H1 (cell line): ENCODE measurements at regions not wholly inside any gene's neighbourhood (a gene's known extent, or its start where the extent isn't known, plus 50 kb on each side); places are given as distances from the start of the nearest gene placed in this dataset.

ENCODE experiments used
- CTCF ChIA-PET: fragments of 300-600 bp; sonication (Branson Sonifier 250); formaldehyde crosslinking; loops from one replicate; lab custom pipeline; 2021; ENCODE audit not compliant: partially characterized antibody; lab: Charles Lee
- POLR2A ChIA-PET: fragments of 300-600 bp; sonication (Branson Sonifier 250); formaldehyde crosslinking; loops from one replicate; lab custom pipeline; 2021; ENCODE audit warnings: inconsistent platforms; ENCODE audit not compliant: partially characterized antibody; lab: Charles Lee
- DNase-seq, 2 experiments: peaks; one replicate each; pipeline versions ENCODE4 v3.0.0 to v3.0.0-alpha.2; 2010 to 2022; ENCODE audit warnings: low spot score in 2 of 2, low read depth in 1 of 2, mixed read lengths in 1 of 2
- FAIRE-seq: peaks from 2 replicates; lab custom pipeline; 2011; peaks lifted over from hg19 to GRCh38; lab: Jason Lieb, UNC
- H2AFZ ChIP-seq: 2 replicates; pipeline ENCODE4 v1.8.1; 2012; ENCODE audit warnings: low read length, inconsistent platforms
- H2AK5ac ChIP-seq: 2 replicates; pipeline ENCODE4 v1.6.1; 2013; ENCODE audit warnings: low read depth, low read length
- H2BK120ac ChIP-seq: replicated peaks from 2 replicates; pipeline ENCODE3; 2013; ENCODE audit warnings: low read depth, low read length, inconsistent platforms
- H2BK12ac ChIP-seq: 2 replicates; pipeline ENCODE4 v1.6.1; 2013; ENCODE audit warnings: low read depth, low read length
- H2BK15ac ChIP-seq: 2 replicates; pipeline ENCODE4 v1.6.1; 2013; ENCODE audit warnings: low read length
- H2BK20ac ChIP-seq: 2 replicates; pipeline ENCODE4 v1.6.1; 2013; ENCODE audit warnings: low read length
- H2BK5ac ChIP-seq: 2 replicates; pipeline ENCODE4 v1.6.1; 2013; ENCODE audit warnings: low read depth, low read length
- H3K14ac ChIP-seq: 2 replicates; pipeline ENCODE4 v1.6.1; 2013; ENCODE audit warnings: inconsistent platforms; ENCODE audit not compliant: insufficient read length
- H3K18ac ChIP-seq: 2 replicates; pipeline ENCODE4 v1.6.1; 2013; ENCODE audit warnings: low read length; ENCODE audit errors: extremely low read depth
- H3K23ac ChIP-seq: 2 replicates; pipeline ENCODE4 v1.6.1; 2013; ENCODE audit warnings: inconsistent platforms; ENCODE audit not compliant: insufficient read length
- H3K23me2 ChIP-seq: 2 replicates; pipeline ENCODE4 v1.6.1; 2013; ENCODE audit warnings: low read depth, low read length
- H3K27ac ChIP-seq: 2 replicates; pipeline ENCODE4 v1.6.1; 2011; ENCODE audit warnings: low read depth, low read length, inconsistent platforms
- H3K27me3 ChIP-seq, 4 experiments: replicated peaks in 1 of 4; 1 replicate in 1 of 4; 2 replicates in 3 of 4; pipeline versions ENCODE4 v1.6.1 to v1.8.1; 2011 to 2013; ENCODE audit warnings: low read length in 3 of 4, mild to moderate bottlenecking in 3 of 4, inconsistent platforms in 2 of 4, mixed read lengths in 2 of 4, moderate library complexity in 1 of 4; ENCODE audit not compliant: control insufficient read depth in 3 of 4, insufficient read depth in 3 of 4; ENCODE audit errors: extremely low read depth in 1 of 4
- H3K36me3 ChIP-seq, 4 experiments: 2 replicates each; pipeline versions ENCODE4 v1.6.1 to v1.8.1; 2011 to 2013; ENCODE audit warnings: mild to moderate bottlenecking in 4 of 4, low read length in 3 of 4, moderate library complexity in 2 of 4, control low read depth in 1 of 4, inconsistent platforms in 1 of 4; ENCODE audit not compliant: insufficient read depth in 4 of 4, control insufficient read depth in 2 of 4
- H3K4ac ChIP-seq: replicated peaks from 2 replicates; pipeline ENCODE3; 2013; ENCODE audit warnings: low read length, low read depth, mixed read lengths, inconsistent platforms; ENCODE audit not compliant: insufficient read length
- H3K4me1 ChIP-seq, 4 experiments: replicated peaks in 1 of 4; 1 replicate in 1 of 4; 2 replicates in 3 of 4; pipeline versions ENCODE4 v1.6.1 to v1.8.1; 2011 to 2013; ENCODE audit warnings: low read length in 3 of 4, inconsistent platforms in 2 of 4, mixed read lengths in 1 of 4; ENCODE audit not compliant: insufficient read depth in 4 of 4, control insufficient read depth in 3 of 4
- H3K4me2 ChIP-seq, 2 experiments: 2 replicates each; pipeline versions ENCODE4 v1.6.1 to v1.8.1; 2011 to 2013; ENCODE audit warnings: low read depth in 2 of 2, low read length in 2 of 2, control low read depth in 1 of 2, inconsistent platforms in 1 of 2, mild to moderate bottlenecking in 1 of 2; ENCODE audit not compliant: insufficient read depth in 1 of 2
- H3K4me3 ChIP-seq, 4 experiments: fragments of 200-600, 300-600 bp in 1 of 4; sonication (generic), shearing (Covaris generic), sonication (Bioruptor Twin) in 1 of 4; 2 replicates each; pipeline versions ENCODE4 v1.5.1 to v1.8.1; 2011 to 2016; ENCODE audit warnings: low read length in 4 of 4, low read depth in 3 of 4, control low read depth in 2 of 4, inconsistent platforms in 2 of 4, mild to moderate bottlenecking in 2 of 4, mixed read lengths in 1 of 4, moderate library complexity in 1 of 4; ENCODE audit not compliant: insufficient read depth in 2 of 4; ENCODE audit errors: extremely low read depth in 1 of 4
- H3K56ac ChIP-seq: replicated peaks from 2 replicates; pipeline ENCODE3; 2013; ENCODE audit warnings: low read depth, mild to moderate bottlenecking, mixed read lengths, low read length, inconsistent platforms; ENCODE audit not compliant: insufficient read length
- H3K79me1 ChIP-seq: 2 replicates; pipeline ENCODE4 v1.6.1; 2013; ENCODE audit warnings: low read depth, low read length, control low read depth
- H3K79me2 ChIP-seq, 2 experiments: 2 replicates each; pipeline versions ENCODE4 v1.6.1 to v1.8.1; 2012 to 2013; ENCODE audit warnings: low read length in 2 of 2, mild to moderate bottlenecking in 2 of 2, inconsistent platforms in 1 of 2; ENCODE audit not compliant: insufficient read depth in 2 of 2, control insufficient read depth in 1 of 2
- H3K9ac ChIP-seq, 4 experiments: replicated peaks in 1 of 4; 1 replicate in 1 of 4; 2 replicates in 3 of 4; pipeline versions ENCODE4 v1.6.1 to v1.8.1; 2011 to 2013; ENCODE audit warnings: low read depth in 3 of 4, low read length in 3 of 4, control low read depth in 2 of 4, mild to moderate bottlenecking in 2 of 4, moderate library complexity in 2 of 4, inconsistent platforms in 1 of 4; ENCODE audit errors: extremely low read depth in 1 of 4
- H3K9me3 ChIP-seq, 2 experiments: 2 replicates each; pipeline versions ENCODE4 v1.6.1 to v1.8.1; 2012 to 2013; ENCODE audit warnings: mild to moderate bottlenecking in 2 of 2, moderate library complexity in 2 of 2, control low read depth in 1 of 2, inconsistent platforms in 1 of 2, low read depth in 1 of 2, low read length in 1 of 2, mixed read lengths in 1 of 2; ENCODE audit not compliant: insufficient read depth in 2 of 2
- H4K20me1 ChIP-seq, 2 experiments: replicated peaks in 1 of 2; 2 replicates each; pipeline versions ENCODE3 to v1.8.1; 2011 to 2013; ENCODE audit warnings: inconsistent platforms in 2 of 2, low read length in 2 of 2, mild to moderate bottlenecking in 1 of 2; ENCODE audit not compliant: insufficient read depth in 2 of 2, control insufficient read depth in 1 of 2
- H4K5ac ChIP-seq: 2 replicates; pipeline ENCODE4 v1.6.1; 2013; ENCODE audit warnings: low read length, low read depth, mixed read lengths, inconsistent platforms; ENCODE audit not compliant: insufficient read length
- H4K8ac ChIP-seq: 2 replicates; pipeline ENCODE4 v1.8.0; 2013; ENCODE audit warnings: mild to moderate bottlenecking, moderate library complexity, low read length, inconsistent platforms; ENCODE audit not compliant: insufficient read depth; ENCODE audit errors: extremely low read depth
- H4K91ac ChIP-seq: replicated peaks from 2 replicates; pipeline ENCODE3; 2013; ENCODE audit warnings: low read length, mixed read lengths, inconsistent platforms; ENCODE audit not compliant: insufficient read length
- BRCA1 ChIP-seq: IDR thresholded peaks from 2 replicates; pipeline ENCODE4 v1.6.1; 2012; ENCODE audit warnings: low read depth, low read length, improper control_type of control experiment
- EGR1 ChIP-seq: IDR thresholded peaks from 2 replicates; pipeline ENCODE4 v1.6.1; 2011; ENCODE audit warnings: low read depth, low read length, borderline replicate concordance
- HDAC2 ChIP-seq, 2 experiments: fragments of 300-600 bp in 1 of 2; sonication (generic) in 1 of 2; IDR thresholded peaks; 2 replicates each; pipeline ENCODE4 v1.6.1; 2011 to 2012; ENCODE audit warnings: low read depth in 2 of 2, low read length in 2 of 2, mild to moderate bottlenecking in 2 of 2, moderate library complexity in 2 of 2, borderline replicate concordance in 1 of 2, inconsistent platforms in 1 of 2
- KDM5A ChIP-seq: fragments of 200-600 bp; IDR thresholded peaks from 2 replicates; pipeline ENCODE4 v1.7.1; 2012; ENCODE audit warnings: mild to moderate bottlenecking, low read length, inconsistent platforms, mixed read lengths
- MAFK ChIP-seq: IDR thresholded peaks from 2 replicates; pipeline ENCODE4 v1.6.1; 2012; ENCODE audit warnings: low read depth, mild to moderate bottlenecking, improper control_type of control experiment, low read length
- NRF1 ChIP-seq: IDR thresholded peaks from 2 replicates; pipeline ENCODE4 v1.6.1; 2011; ENCODE audit warnings: mild to moderate bottlenecking, low read depth, low read length, improper control_type of control experiment
- POU5F1 ChIP-seq: IDR thresholded peaks from 2 replicates; pipeline ENCODE4 v1.6.1; 2011; ENCODE audit warnings: low read depth, mild to moderate bottlenecking, low read length, moderate library complexity
- RBBP5 ChIP-seq: IDR thresholded peaks from 2 replicates; pipeline ENCODE4 v1.7.1; 2012; ENCODE audit warnings: low read depth, mild to moderate bottlenecking, inconsistent platforms, low read length, moderate library complexity, borderline replicate concordance
- RNF2 ChIP-seq: fragments of 200-900, 300-1000 bp; sonication (generic); IDR thresholded peaks from 2 replicates; pipeline ENCODE4 v1.7.1; 2016; ENCODE audit warnings: borderline replicate concordance, low read depth, mild to moderate bottlenecking, antibody characterized with exemption, low read length; ENCODE audit not compliant: poor library complexity, severe bottlenecking; ENCODE audit errors: missing control alignments
- SIRT6 ChIP-seq: IDR thresholded peaks from one replicate; pipeline ENCODE4 v1.7.1; 2012; ENCODE audit warnings: low read length, inconsistent platforms
- SRF ChIP-seq: IDR thresholded peaks from 2 replicates; pipeline ENCODE4 v1.6.1; 2011; ENCODE audit warnings: mild to moderate bottlenecking, low read depth, low read length, moderate library complexity
- TCF12 ChIP-seq: IDR thresholded peaks from 2 replicates; pipeline ENCODE4 v1.6.1; 2011; ENCODE audit warnings: low read depth, mild to moderate bottlenecking, low read length
- TEAD4 ChIP-seq: IDR thresholded peaks from 2 replicates; pipeline ENCODE4 v1.6.1; 2012; ENCODE audit warnings: low read depth, low read length, inconsistent platforms, mixed read lengths
- WGBS, 2 experiments: shearing (Covaris generic) in 1 of 2; methylation state at CpG; one replicate each; pipeline versions ENCODE4 v1.1.6 to v1.1.7; 2013 to 2015; ENCODE audit warnings: low lambda C conversion rate in 2 of 2, mixed read lengths in 2 of 2, inconsistent platforms in 1 of 2, low coverage in 1 of 2, missing lambda C conversion rate in 1 of 2; ENCODE audit not compliant: insufficient replicate concordance in 2 of 2, insufficient coverage in 1 of 2, insufficient read length in 1 of 2; ENCODE audit errors: extremely low coverage in 1 of 2, missing lambda C conversion rate in 1 of 2; 5-methylcytosine and 5-hydroxymethylcytosine counted together
- TF ChIP-seq, protein P1 (sequence below): IDR thresholded peaks from 2 replicates; pipeline ENCODE4 v1.6.1; 2012; ENCODE audit warnings: inconsistent platforms

GRCh38 chr12:47449797-47450196 is 256.0 kb downstream of the RPAP3 start:
- no peak overlapping the region for H2BK15ac ChIP-seq
- TF ChIP-seq KDM5A (no peak), BRCA1 (no peak), NRF1 (no peak), TCF12 (no peak), RNF2 (no peak), EGR1 (no peak), HDAC2 (IDR thresholded peaks at IDR 0.05; ENCODE audit: borderline replicate concordance in 1 of 2, low read depth in 2 of 2, low read length in 2 of 2) (no peak), POU5F1 (no peak), RBBP5 (no peak), SRF (no peak), TEAD4 (no peak), SIRT6 (no peak), MAFK (no peak)
- TF ChIP-seq, protein P1, sequence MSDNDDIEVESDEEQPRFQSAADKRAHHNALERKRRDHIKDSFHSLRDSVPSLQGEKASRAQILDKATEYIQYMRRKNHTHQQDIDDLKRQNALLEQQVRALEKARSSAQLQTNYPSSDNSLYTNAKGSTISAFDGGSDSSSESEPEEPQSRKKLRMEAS: no peak

More at GRCh38 chr12:47449797-47450196, 256.0 kb downstream of the RPAP3 start:
- FAIRE-seq (no peak), DNase-seq (no peak)
- Histone ChIP-seq H4K91ac (no peak overlapping the region), H2BK120ac (no peak overlapping the region), H3K9me3 (peaks cover 0 to 1% of the 10 kb centered on the region in 2 experiments; a peak in 1 of 4 replicates), H3K9ac (no peak overlapping the region), H3K56ac (no peak overlapping the region), H3K14ac (no peak overlapping the region), H3K4me3 (no peak overlapping the region), H3K79me2 (no peaks in the 10 kb centered on the region), H2AFZ (no peak overlapping the region), H3K18ac (no peak overlapping the region), H4K20me1 (no peaks in the 10 kb centered on the region), H2AK5ac (no peak overlapping the region), H3K23me2 (no peaks in the 10 kb centered on the region), H4K8ac (no peak overlapping the region), H2BK20ac (no peak overlapping the region), H2BK12ac (no peak overlapping the region), H3K23ac (no peak overlapping the region), H3K27ac (no peak overlapping the region), H3K36me3 (no peaks in the 10 kb centered on the region), H4K5ac (no peak overlapping the region), H3K4me1 (no peaks in the 10 kb centered on the region), H3K4me2 (no peak overlapping the region), H3K4ac (no peak overlapping the region), H3K79me1 (no peaks in the 10 kb centered on the region), H3K27me3 (no peaks in the 10 kb centered on the region), H2BK5ac (no peak overlapping the region)
- ChIA-PET POLR2A (no interaction called here), CTCF (interaction anchor here (1.5 kb wide), 1 partner anchor 10 kb away, joined by 3 read pairs; no protein-coding TSS in a partner anchor)
- WGBS, 2 experiments: 93% methylated on average over 1 of the region's 1 CpG; no CpG with 5 or more reads in 1 of the 2 experiments
